OCI-LY7 (cell line): ENCODE measurements at regions not wholly inside any gene's neighbourhood (a gene's known extent, or its start where the extent isn't known, plus 50 kb on each side); places are given as distances from the start of the nearest gene placed in this dataset.

Source experiments
- BruUV-seq: library from RNA; stranded (reverse); fragments of 400-500 nt; replicated peaks from 2 replicates; lab custom pipeline; 2021; lab: Mats Ljungman, UMichigan
- CTCF ChIA-PET: fragments of 300-600 bp; sonication (Branson Sonifier 250); formaldehyde crosslinking; loops from one replicate; lab custom pipeline; 2022; ENCODE audit warnings: antibody characterized with exemption; ENCODE audit not compliant: unreplicated experiment; lab: Charles Lee
- POLR2A ChIA-PET: fragments of 300-600 bp; sonication (Branson Sonifier 250); formaldehyde crosslinking; loops from one replicate; lab custom pipeline; 2022; ENCODE audit warnings: antibody characterized with exemption; lab: Charles Lee
- DNase-seq: peaks from one replicate; pipeline ENCODE4 v3.0.0-alpha.2; 2015; ENCODE audit warnings: low spot score
- H2AFZ ChIP-seq: fragments of 200-600 bp; sonication (generic), shearing (Covaris generic); 2 replicates; pipeline ENCODE4 v1.6.1; 2014; ENCODE audit warnings: mild to moderate bottlenecking, antibody characterized with exemption, low read length, moderate library complexity
- H3K27ac ChIP-seq: fragments of 200-600 bp; sonication (generic); 2 replicates; pipeline ENCODE4 v1.5.1; 2014; ENCODE audit warnings: mixed run types, low read depth, mild to moderate bottlenecking, moderate library complexity, low read length, inconsistent platforms; ENCODE audit not compliant: poor library complexity, severe bottlenecking
- H3K36me3 ChIP-seq: fragments of 200-600 bp; sonication (generic); 2 replicates; pipeline ENCODE4 v1.6.1; 2014; ENCODE audit warnings: mild to moderate bottlenecking, antibody characterized with exemption, low read length, moderate library complexity, mixed read lengths; ENCODE audit not compliant: insufficient read depth
- H3K4me1 ChIP-seq: fragments of 200-600 bp; sonication (generic); 2 replicates; pipeline ENCODE4 v1.5.1; 2014; ENCODE audit warnings: mild to moderate bottlenecking, low read length; ENCODE audit not compliant: insufficient read depth, poor library complexity, severe bottlenecking
- H3K4me2 ChIP-seq: fragments of 200-600 bp; sonication (generic); 2 replicates; pipeline ENCODE4 v1.6.1; 2014; ENCODE audit warnings: mild to moderate bottlenecking, low read length
- H3K4me3 ChIP-seq: fragments of 200-600 bp; sonication (generic); 2 replicates; pipeline ENCODE4 v1.5.1; 2014; ENCODE audit warnings: mild to moderate bottlenecking, low read depth, low read length; ENCODE audit not compliant: poor library complexity, severe bottlenecking
- H3K79me2 ChIP-seq: fragments of 200-600 bp; sonication (generic); 2 replicates; pipeline ENCODE4 v1.6.1; 2016; ENCODE audit warnings: low read depth, mild to moderate bottlenecking, low read length, moderate library complexity, mixed read lengths; ENCODE audit not compliant: insufficient read depth
- H3K9me2 ChIP-seq: fragments of 200-600 bp; sonication (generic); 2 replicates; pipeline ENCODE4 v1.6.1; 2016; ENCODE audit warnings: mild to moderate bottlenecking, low read length, mixed read lengths; ENCODE audit not compliant: insufficient read depth
- H3K9me3 ChIP-seq: fragments of 200-600 bp; sonication (generic); 2 replicates; pipeline ENCODE4 v1.6.1; 2014; ENCODE audit warnings: mild to moderate bottlenecking, mixed run types, low read length, mixed read lengths
- H4K20me1 ChIP-seq: fragments of 200-600 bp; sonication (generic); 2 replicates; pipeline ENCODE4 v1.6.1; 2014; ENCODE audit warnings: mild to moderate bottlenecking, antibody characterized with exemption, low read length, moderate library complexity, mixed read lengths; ENCODE audit not compliant: insufficient read depth
- EZH2phosphoT487 ChIP-seq: fragments of 200-600 bp; sonication (generic); IDR thresholded peaks from 2 replicates; pipeline ENCODE4 v1.6.1; 2018; ENCODE audit warnings: low read depth, borderline replicate concordance, mild to moderate bottlenecking, mixed run types, antibody characterized with exemption, low read length, moderate library complexity, mixed read lengths
- intact Hi-C: fragments of 100-400 bp; cut with micrococcal nuclease; formaldehyde crosslinking; loops from one replicate; pipeline ENCODE4 v1.10.0; 2022; ENCODE audit not compliant: unreplicated experiment
- TF ChIP-seq, protein P1 (sequence below): fragments of 200-600 bp; sonication (generic); conservative IDR thresholded peaks from 2 replicates; pipeline ENCODE4 v1.5.1; 2014; ENCODE audit warnings: mild to moderate bottlenecking, antibody characterized with exemption, low read length, moderate library complexity, mixed read lengths

DNA sequence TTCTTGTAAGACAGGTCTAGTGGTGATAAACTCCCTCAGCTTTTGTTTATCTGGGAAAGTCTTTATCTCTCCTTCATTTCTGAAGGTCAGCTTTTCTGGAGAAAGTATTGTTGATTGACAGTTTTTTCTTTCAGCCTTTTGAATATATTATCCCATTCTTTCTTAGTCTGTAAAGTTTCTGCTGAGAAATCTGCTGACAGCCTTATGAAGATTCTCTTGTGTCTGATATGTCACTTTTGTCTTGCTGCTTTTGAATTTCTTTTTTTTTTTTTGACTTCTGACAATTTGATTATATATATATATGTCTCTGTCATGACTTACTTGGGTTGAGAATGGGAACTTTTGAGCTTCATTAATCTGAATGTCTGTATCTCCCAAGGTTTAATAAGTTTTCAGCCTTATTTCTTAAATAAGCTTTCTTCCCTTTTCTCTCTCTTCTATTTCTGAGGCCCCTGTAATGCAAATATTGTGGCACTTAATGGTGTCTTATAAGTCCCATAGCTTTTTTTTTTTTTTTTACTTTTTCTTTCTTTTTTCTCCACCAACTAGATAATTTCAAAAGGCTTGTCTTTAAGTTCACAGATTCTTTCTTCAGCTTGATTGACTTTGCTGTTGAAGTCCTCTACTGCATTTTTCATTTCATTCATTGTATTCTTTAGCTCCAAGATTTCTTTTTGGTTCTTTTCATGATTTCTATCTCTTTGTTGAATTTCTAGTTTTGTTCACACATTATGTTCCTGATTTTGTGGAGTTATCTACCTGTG, 81.4 kb upstream of the IL6 start:
- Histone ChIP-seq H3K36me3 (no peaks in the 10 kb centered on the region), H3K4me2 (no peak overlapping the region), H3K4me1 (no peaks in the 10 kb centered on the region), H3K4me3 (no peak overlapping the region), H3K9me3 (peaks cover 22% of the 10 kb centered on the region; the same call in 1 of the 2 replicates), H3K27ac (no peak overlapping the region), H2AFZ (no peak overlapping the region), H3K79me2 (no peaks in the 10 kb centered on the region), H3K9me2 (no peaks in the 10 kb centered on the region), H4K20me1 (no peaks in the 10 kb centered on the region)
- DNase-seq = peak; percentile 8
- ChIA-PET POLR2A (interaction anchor here (0.6 to 1.0 kb wide), 7 partner anchors 10 to 956 kb away, joined by 3 to 4 read pairs (median 3); no protein-coding TSS in a partner anchor), CTCF (no interaction called here)
- BruUV-seq = no TSS peak
- intact Hi-C loops = no loop called here
- TF ChIP-seq EZH2phosphoT487 = no peak
- TF ChIP-seq, protein P1, sequence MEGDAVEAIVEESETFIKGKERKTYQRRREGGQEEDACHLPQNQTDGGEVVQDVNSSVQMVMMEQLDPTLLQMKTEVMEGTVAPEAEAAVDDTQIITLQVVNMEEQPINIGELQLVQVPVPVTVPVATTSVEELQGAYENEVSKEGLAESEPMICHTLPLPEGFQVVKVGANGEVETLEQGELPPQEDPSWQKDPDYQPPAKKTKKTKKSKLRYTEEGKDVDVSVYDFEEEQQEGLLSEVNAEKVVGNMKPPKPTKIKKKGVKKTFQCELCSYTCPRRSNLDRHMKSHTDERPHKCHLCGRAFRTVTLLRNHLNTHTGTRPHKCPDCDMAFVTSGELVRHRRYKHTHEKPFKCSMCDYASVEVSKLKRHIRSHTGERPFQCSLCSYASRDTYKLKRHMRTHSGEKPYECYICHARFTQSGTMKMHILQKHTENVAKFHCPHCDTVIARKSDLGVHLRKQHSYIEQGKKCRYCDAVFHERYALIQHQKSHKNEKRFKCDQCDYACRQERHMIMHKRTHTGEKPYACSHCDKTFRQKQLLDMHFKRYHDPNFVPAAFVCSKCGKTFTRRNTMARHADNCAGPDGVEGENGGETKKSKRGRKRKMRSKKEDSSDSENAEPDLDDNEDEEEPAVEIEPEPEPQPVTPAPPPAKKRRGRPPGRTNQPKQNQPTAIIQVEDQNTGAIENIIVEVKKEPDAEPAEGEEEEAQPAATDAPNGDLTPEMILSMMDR = no peak

DNA sequence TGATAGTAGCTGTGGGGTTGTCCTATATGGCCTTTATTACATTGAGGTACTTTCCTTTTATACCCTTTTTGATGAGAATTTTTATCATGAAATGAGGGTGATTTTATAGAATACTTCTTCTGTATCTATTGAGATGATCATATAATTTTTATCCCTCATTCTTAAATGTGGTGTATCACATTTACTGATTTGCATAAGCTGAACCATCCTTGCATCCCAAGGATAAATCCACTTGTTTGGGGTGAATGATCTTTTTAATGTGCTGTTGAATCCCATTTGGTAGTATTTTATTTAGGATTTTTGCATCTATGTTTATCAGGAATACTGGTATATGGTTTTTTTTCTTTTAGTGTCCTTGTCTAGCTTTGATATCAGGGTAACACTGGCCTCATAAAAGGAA, 84.5 kb upstream of the IL6 start:
- POLR2A ChIA-PET = interaction anchor here (0.8 kb wide), 1 partner anchor 150 kb away, joined by 3 read pairs; no protein-coding TSS in a partner anchor
- H3K9me2 ChIP-seq = no peaks in the 10 kb centered on the region
- H3K79me2 ChIP-seq = no peaks in the 10 kb centered on the region
- no peak for DNase-seq
- no peaks in the 10 kb centered on the region for H3K36me3 ChIP-seq
- intact Hi-C loops = no loop called here
- CTCF ChIA-PET = no interaction called here
- BruUV-seq = no TSS peak
- no peak overlapping the region for H2AFZ ChIP-seq
- peaks cover 22% of the 10 kb centered on the region; the same call in 1 of the 2 replicates for H3K9me3 ChIP-seq
- H4K20me1 ChIP-seq = no peaks in the 10 kb centered on the region
- H3K4me2 ChIP-seq = no peak overlapping the region
- no peak overlapping the region for H3K4me3 ChIP-seq
- H3K27ac ChIP-seq = no peak overlapping the region
- no peaks in the 10 kb centered on the region for H3K4me1 ChIP-seq
- TF ChIP-seq, protein P1 = no peak
- TF ChIP-seq EZH2phosphoT487 = no peak

DNA sequence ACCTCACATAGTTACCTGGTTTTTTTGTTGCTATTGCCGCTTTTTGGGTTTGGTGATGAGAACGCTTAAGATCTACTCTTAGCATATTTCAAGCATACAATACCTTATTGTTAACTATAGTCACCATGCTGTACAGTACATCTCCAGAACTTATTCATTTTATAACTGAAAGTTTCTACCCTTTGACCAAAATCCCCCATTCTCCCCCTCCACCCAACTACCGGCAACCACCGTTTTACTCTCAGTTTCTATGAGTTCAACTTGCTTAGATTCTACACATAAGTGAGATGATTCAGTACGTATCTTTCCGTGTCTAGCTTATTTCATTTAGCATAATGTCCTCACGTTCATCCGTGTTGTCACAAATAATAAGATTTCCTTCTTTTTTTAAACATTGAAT, 86.7 kb upstream of the IL6 start:
- no peaks in the 10 kb centered on the region for H3K4me1 ChIP-seq
- no peaks in the 10 kb centered on the region for H4K20me1 ChIP-seq
- ChIA-PET CTCF (no interaction called here), POLR2A (interaction anchor here (0.7 kb wide), 1 partner anchor 548 kb away, joined by 3 read pairs; no protein-coding TSS in a partner anchor)
- no peaks in the 10 kb centered on the region for H3K9me2 ChIP-seq
- intact Hi-C loops = no loop called here
- no peak overlapping the region for H3K4me2 ChIP-seq
- no peak for DNase-seq
- H3K27ac ChIP-seq = no peak overlapping the region
- no TSS peak for BruUV-seq
- no peaks in the 10 kb centered on the region for H3K36me3 ChIP-seq
- H3K79me2 ChIP-seq = no peaks in the 10 kb centered on the region
- no peak overlapping the region for H2AFZ ChIP-seq
- TF ChIP-seq, protein P1 = no peak
- no peak for TF ChIP-seq EZH2phosphoT487
- no peak overlapping the region for H3K4me3 ChIP-seq
- H3K9me3 ChIP-seq = peaks cover 6% of the 10 kb centered on the region; the same call in 1 of the 2 replicates
